B cell (primary cell): ENCODE measurements at regions not wholly inside any gene's neighbourhood (a gene's known extent, or its start where the extent isn't known, plus 50 kb on each side); places are given as distances from the start of the nearest gene placed in this dataset.

Experiments
- ATAC-seq: fragments of 200-7000 bp; cut with Tn5 transposase; one replicate; pipeline ENCODE4 v1.10.0; 2021; ENCODE audit warnings: low read depth, mild to moderate bottlenecking, moderate number of reproducible peaks, moderate library complexity
- CTCF ChIA-PET: fragments of 350-600 bp; sonication (Branson Sonifier 250); formaldehyde crosslinking; loops from one replicate; lab custom pipeline; 2021; ENCODE audit warnings: antibody characterized with exemption, inconsistent platforms; lab: Charles Lee
- POLR2A ChIA-PET: fragments of 350-600 bp; sonication (Branson Sonifier 250); formaldehyde crosslinking; loops from one replicate; lab custom pipeline; 2021; ENCODE audit warnings: antibody characterized with exemption; lab: Charles Lee
- DNase-seq: peaks from one replicate; pipeline ENCODE4 v3.0.0; 2013
- H2AFZ ChIP-seq: 2 replicates; pipeline ENCODE4 v1.6.1; 2012; ENCODE audit warnings: mild to moderate bottlenecking, low read depth, low read length; ENCODE audit not compliant: insufficient read depth, poor library complexity, severe bottlenecking
- H3K27ac ChIP-seq, 2 donors: 1 replicate in 1 of 2; 2 replicates in 1 of 2; pipeline ENCODE4 v1.5.1; 2012 to 2013; ENCODE audit warnings: low read length in 2 of 2, mild to moderate bottlenecking in 2 of 2, moderate library complexity in 1 of 2
- H3K27me3 ChIP-seq, 4 experiments: fragments of 200-600 bp in 1 of 4; sonication (generic) in 1 of 4; replicated peaks in 1 of 4; 1 replicate in 2 of 4; 2 replicates in 2 of 4; pipeline versions ENCODE4 v1.6.1 to v1.7.0; 2013 to 2016; ENCODE audit warnings: low read length in 3 of 4, mild to moderate bottlenecking in 2 of 4, mixed read lengths in 1 of 4, moderate library complexity in 1 of 4; ENCODE audit not compliant: insufficient read depth in 4 of 4, control insufficient read depth in 3 of 4; ENCODE audit errors: control extremely low read depth in 1 of 4
- H3K36me3 ChIP-seq, 2 experiments: replicated peaks in 1 of 2; 1 replicate in 1 of 2; 2 replicates in 1 of 2; pipeline versions ENCODE4 v1.6.1 to v1.7.1; 2013; ENCODE audit warnings: low read length in 1 of 2; ENCODE audit not compliant: insufficient read depth in 2 of 2, control insufficient read depth in 1 of 2; ENCODE audit errors: control extremely low read depth in 1 of 2, extremely low read depth in 1 of 2
- H3K4me1 ChIP-seq, 2 donors: fragments of 200-600 bp in 1 of 2; sonication (generic) in 1 of 2; 1 replicate in 1 of 2; 2 replicates in 1 of 2; pipeline versions ENCODE4 v1.5.1 to v1.6.1; 2013 to 2017; ENCODE audit warnings: low read length in 2 of 2; ENCODE audit not compliant: control insufficient read depth in 2 of 2, insufficient read depth in 2 of 2
- H3K4me2 ChIP-seq: replicated peaks from 2 replicates; pipeline ENCODE3; 2012; ENCODE audit warnings: mild to moderate bottlenecking, low read depth, low read length; ENCODE audit not compliant: poor library complexity, severe bottlenecking
- H3K4me3 ChIP-seq, 5 experiments: fragments of 200-600 bp in 1 of 5; sonication (generic) in 1 of 5; 1 replicate in 3 of 5; 2 replicates in 2 of 5; pipeline versions ENCODE4 v1.5.1 to v1.7.0; 2011 to 2016; ENCODE audit warnings: low read length in 4 of 5, mild to moderate bottlenecking in 4 of 5, low read depth in 2 of 5, control low read depth in 1 of 5, moderate library complexity in 1 of 5; ENCODE audit not compliant: insufficient read depth in 1 of 5; ENCODE audit errors: control extremely low read depth in 1 of 5, extremely low read depth in 1 of 5
- H3K79me2 ChIP-seq: fragments of 200-600 bp; sonication (generic); one replicate; pipeline ENCODE4 v1.6.0; 2016; ENCODE audit warnings: low read length; ENCODE audit not compliant: control insufficient read depth, insufficient read depth
- H3K9ac ChIP-seq: fragments of 200-600 bp; sonication (generic); 2 replicates; pipeline ENCODE4 v1.6.1; 2017; ENCODE audit warnings: mild to moderate bottlenecking, low read length, moderate library complexity
- H3K9me3 ChIP-seq, 3 donors: one replicate each; pipeline versions ENCODE4 v1.6.1 to v1.7.1; 2013; ENCODE audit warnings: low read length in 2 of 3; ENCODE audit not compliant: control insufficient read depth in 2 of 3, insufficient read depth in 1 of 3; ENCODE audit errors: control extremely low read depth in 1 of 3
- H4K20me1 ChIP-seq: 2 replicates; pipeline ENCODE4 v1.6.0; 2012; ENCODE audit warnings: mild to moderate bottlenecking, low read length; ENCODE audit not compliant: insufficient read depth, control insufficient read depth, poor library complexity, severe bottlenecking
- H3K27ac Mint-ChIP-seq: one replicate; pipeline ENCODE4 v1.8.0; 2021; ENCODE audit warnings: mixed read lengths
- H3K27me3 Mint-ChIP-seq: one replicate; pipeline ENCODE4 v1.8.0; 2021; ENCODE audit warnings: mixed read lengths
- H3K4me1 Mint-ChIP-seq: one replicate; pipeline ENCODE4 v1.8.0; 2021; ENCODE audit warnings: mixed read lengths
- H3K4me3 Mint-ChIP-seq: one replicate; pipeline ENCODE4 v1.8.0; 2021; ENCODE audit warnings: mixed read lengths
- H3K9me3 Mint-ChIP-seq: one replicate; pipeline ENCODE4 v1.8.0; 2022; ENCODE audit warnings: mixed read lengths; ENCODE audit not compliant: insufficient read depth
- EZH2 ChIP-seq: IDR thresholded peaks from 2 replicates; pipeline ENCODE4 v1.6.1; 2012; ENCODE audit warnings: borderline replicate concordance, low read depth, mild to moderate bottlenecking, moderate library complexity, low read length; ENCODE audit not compliant: insufficient read depth, poor library complexity, severe bottlenecking
- WGBS: methylation state at CpG from one replicate; pipeline ENCODE4 v1.1.5; 2013; ENCODE audit warnings: missing lambda C conversion rate; ENCODE audit not compliant: insufficient coverage; 5-methylcytosine and 5-hydroxymethylcytosine counted together
- intact Hi-C: fragments of 100-400 bp; cut with micrococcal nuclease; formaldehyde crosslinking; loops from one replicate; pipeline ENCODE4 v1.10.0; 2022
- TF ChIP-seq, protein P1 (sequence below): fragments of 200-600 bp; IDR thresholded peaks from one replicate; pipeline ENCODE4 v1.8.0; 2022; ENCODE audit warnings: antibody characterized with exemption, mild to moderate bottlenecking

DNA sequence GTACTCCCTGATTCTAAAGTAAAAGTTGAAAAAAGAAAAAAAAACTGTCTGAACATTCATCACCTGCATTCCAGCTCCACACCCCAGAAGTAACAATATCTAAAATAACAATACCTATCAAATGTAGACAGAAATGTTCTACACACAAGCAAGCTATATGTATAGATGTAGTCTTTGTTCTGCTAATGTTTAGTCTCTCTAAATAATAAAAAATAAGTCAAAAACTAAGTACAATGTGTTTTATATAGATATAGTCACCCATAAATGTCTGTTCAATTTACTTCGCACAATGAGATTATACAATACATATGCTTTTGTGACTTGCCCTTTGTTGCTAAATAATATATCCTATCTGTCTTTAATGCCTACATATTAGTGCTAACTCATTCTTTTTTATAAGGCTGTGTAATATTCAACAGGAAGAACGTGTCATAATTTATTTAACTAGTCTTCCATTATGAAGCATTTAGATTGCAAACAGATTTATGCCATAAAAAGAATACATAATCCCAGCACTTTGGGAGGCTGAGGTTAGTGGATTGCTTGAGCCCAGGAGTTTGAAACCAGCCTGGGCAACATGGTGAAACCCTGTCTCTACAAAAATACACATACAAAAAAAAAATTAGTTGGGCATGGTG is 216.2 kb upstream of the ZNF217 start:
- ATAC-seq (no peak), DNase-seq (no peak)
- no peaks in the 10 kb centered on the region for H3K9me3 Mint-ChIP-seq
- no peak for TF ChIP-seq EZH2
- TF ChIP-seq, protein P1, sequence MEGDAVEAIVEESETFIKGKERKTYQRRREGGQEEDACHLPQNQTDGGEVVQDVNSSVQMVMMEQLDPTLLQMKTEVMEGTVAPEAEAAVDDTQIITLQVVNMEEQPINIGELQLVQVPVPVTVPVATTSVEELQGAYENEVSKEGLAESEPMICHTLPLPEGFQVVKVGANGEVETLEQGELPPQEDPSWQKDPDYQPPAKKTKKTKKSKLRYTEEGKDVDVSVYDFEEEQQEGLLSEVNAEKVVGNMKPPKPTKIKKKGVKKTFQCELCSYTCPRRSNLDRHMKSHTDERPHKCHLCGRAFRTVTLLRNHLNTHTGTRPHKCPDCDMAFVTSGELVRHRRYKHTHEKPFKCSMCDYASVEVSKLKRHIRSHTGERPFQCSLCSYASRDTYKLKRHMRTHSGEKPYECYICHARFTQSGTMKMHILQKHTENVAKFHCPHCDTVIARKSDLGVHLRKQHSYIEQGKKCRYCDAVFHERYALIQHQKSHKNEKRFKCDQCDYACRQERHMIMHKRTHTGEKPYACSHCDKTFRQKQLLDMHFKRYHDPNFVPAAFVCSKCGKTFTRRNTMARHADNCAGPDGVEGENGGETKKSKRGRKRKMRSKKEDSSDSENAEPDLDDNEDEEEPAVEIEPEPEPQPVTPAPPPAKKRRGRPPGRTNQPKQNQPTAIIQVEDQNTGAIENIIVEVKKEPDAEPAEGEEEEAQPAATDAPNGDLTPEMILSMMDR: no peak
- H3K9ac ChIP-seq: no peak overlapping the region
- no peaks in the 10 kb centered on the region for H3K36me3 ChIP-seq
- no CpG with 5 or more reads among the region's 2 CpGs for WGBS
- no peak overlapping the region for H3K4me3 Mint-ChIP-seq
- no peak overlapping the region for H2AFZ ChIP-seq
- no peaks in the 10 kb centered on the region for H4K20me1 ChIP-seq
- CTCF ChIA-PET: interaction anchor here (0.7 to 1.0 kb wide), 2 partner anchors 107 to 232 kb away, joined by 3 to 6 read pairs; no protein-coding TSS in a partner anchor
- no peaks in the 10 kb centered on the region for H3K27me3 Mint-ChIP-seq
- intact Hi-C loops: no loop called here
- H3K27ac Mint-ChIP-seq: no peak overlapping the region
- H3K9me3 ChIP-seq: no peaks in the 10 kb centered on the region
- H3K27me3 ChIP-seq: no peaks in the 10 kb centered on the region
- H3K4me3 ChIP-seq: no peak overlapping the region
- H3K4me1 ChIP-seq: no peaks in the 10 kb centered on the region
- H3K27ac ChIP-seq: no peak overlapping the region
- H3K4me2 ChIP-seq: no peak overlapping the region
- POLR2A ChIA-PET: interaction anchor here (0.6 kb wide), 1 partner anchor 14 kb away, joined by 3 read pairs; no protein-coding TSS in a partner anchor
- no peaks in the 10 kb centered on the region for H3K79me2 ChIP-seq
- H3K4me1 Mint-ChIP-seq: peaks cover 2% of the 10 kb centered on the region

DNA sequence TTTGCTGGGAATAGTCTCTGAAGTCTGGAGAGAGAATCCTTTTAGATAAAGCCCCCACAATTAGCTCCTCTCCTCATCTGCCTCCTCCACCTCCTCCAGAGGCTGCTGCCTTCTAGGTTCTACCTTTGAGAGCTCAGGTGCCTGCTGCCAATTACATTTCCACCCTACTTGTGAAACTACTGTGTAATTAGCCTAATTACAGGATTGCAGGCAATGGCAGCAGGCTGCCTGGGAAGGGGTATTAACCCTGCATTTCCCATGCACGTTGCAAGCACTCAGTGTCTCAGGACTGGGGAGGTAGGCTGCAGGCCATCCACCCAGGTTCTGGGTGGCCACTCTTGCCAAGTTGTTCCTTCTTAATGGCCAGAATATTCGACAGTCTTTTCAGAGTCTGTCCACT is 215.6 kb upstream of the ZNF217 start:
- TF ChIP-seq, protein P1: no peak
- ChIA-PET CTCF (interaction anchor here (1.0 kb wide), 1 partner anchor 231 kb away, joined by 3 read pairs; no protein-coding TSS in a partner anchor), POLR2A (no interaction called here)
- Mint-ChIP-seq H3K9me3 (no peaks in the 10 kb centered on the region), H3K4me1 (no peaks in the 10 kb centered on the region), H3K27me3 (no peaks in the 10 kb centered on the region), H3K27ac (no peak overlapping the region), H3K4me3 (no peak overlapping the region)
- H2AFZ ChIP-seq: no peak overlapping the region
- DNase-seq (no peak), ATAC-seq (no peak)
- no peaks in the 10 kb centered on the region for H3K36me3 ChIP-seq
- no peak overlapping the region for H3K9ac ChIP-seq
- WGBS: 100% methylated on average over 2 of the region's 2 CpGs
- no peaks in the 10 kb centered on the region for H3K4me1 ChIP-seq
- H3K4me3 ChIP-seq: no peak overlapping the region
- H3K79me2 ChIP-seq: no peaks in the 10 kb centered on the region
- no peaks in the 10 kb centered on the region for H4K20me1 ChIP-seq
- H3K9me3 ChIP-seq: no peaks in the 10 kb centered on the region
- no peaks in the 10 kb centered on the region for H3K27me3 ChIP-seq
- H3K4me2 ChIP-seq: no peak overlapping the region
- no peak overlapping the region for H3K27ac ChIP-seq
- intact Hi-C loops: no loop called here
